HG02571 (cell line): ENCODE measurements at regions not wholly inside any gene's neighbourhood (a gene's known extent, or its start where the extent isn't known, plus 50 kb on each side); places are given as distances from the start of the nearest gene placed in this dataset.
A peak's percentile ranks its signal among the peaks of the same experiment; 100 is the strongest.

ENCODE experiments used
- ATAC-seq: cut with Tn5 transposase; IDR thresholded peaks from one replicate; pipeline ENCODE4 v1.9.1; 2021; ENCODE audit warnings: mild to moderate bottlenecking, moderate library complexity; ENCODE audit not compliant: unreplicated experiment

DNA sequence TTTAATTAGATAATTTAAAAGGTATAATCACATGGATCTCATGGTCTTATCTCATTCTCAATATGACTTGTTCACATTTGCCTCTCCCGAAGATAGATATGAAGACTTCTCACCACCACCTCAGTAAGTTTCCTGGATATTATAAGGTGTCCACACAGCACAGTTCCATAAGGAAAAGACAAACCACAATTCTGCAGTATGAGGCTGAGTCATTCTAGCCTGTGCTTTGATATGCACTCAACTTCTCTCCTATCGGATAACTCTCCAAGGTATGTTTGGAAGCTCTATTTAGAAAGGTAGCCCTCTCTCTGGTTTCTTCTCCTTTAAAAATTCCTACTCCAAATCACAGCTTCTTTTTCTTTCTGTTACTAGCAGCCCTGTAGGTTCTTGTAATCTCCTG lies 612.8 kb downstream of the ZPLD1 start:
- ATAC-seq: no peak

DNA sequence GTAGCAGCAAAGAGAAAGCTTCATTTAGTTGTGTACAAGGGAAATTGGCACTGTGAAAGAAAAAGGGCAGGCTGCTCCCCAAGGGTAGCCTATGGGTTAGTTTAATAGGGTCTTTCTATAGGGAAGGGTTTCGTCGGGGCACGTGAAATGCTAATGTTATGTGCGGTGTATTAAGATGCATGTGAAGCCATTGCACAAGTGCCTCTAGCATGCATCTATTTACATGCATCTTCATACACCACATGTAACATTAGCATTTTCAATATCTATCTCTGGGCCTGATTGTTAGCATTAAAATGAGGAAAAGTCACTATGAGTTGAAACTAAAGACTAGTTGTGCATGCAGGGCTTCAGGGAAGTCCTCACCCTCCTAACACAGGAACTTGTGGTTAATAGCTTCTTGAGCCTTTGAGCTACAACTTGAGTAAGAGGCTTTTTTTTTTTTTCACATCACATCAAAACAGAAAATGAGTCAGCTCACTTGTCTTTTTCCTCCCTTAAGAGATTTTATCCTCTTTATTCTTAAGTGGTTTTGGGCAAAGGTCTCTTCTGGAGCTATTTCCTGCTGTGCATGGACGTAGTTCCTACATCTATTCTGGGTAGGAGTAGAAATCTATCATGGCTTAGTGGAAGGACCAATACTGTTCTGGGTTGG lies 613.4 kb downstream of the ZPLD1 start:
- no peak for ATAC-seq

DNA sequence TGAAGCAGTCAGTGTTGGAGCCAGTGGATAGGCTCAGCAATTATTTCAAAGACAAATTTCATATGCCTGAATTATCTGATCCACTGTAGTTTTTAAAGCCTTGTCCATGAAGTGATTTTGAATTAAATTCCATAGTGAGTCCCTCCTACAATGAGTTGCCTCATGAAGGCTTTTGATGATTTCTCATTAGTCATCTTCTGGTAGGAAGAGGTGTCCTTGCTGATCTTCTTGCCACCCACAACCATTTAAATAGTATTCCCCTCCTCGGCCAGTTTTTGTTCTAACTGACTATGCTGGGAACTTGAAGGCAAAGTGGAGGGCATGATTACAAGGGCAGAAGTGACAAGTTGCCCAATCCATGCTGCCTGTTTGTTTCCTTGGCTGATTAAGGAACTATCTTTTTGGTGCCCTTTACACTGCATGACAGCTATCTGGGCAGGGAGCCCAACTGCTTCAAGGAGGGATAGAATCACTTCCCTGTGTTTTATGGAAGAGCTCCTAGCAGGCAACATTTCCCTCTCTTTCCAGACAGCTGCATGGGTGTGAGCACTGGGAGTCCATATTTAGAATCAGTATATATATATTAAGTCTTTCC lies 617.5 kb downstream of the ZPLD1 start:
- ATAC-seq: no peak

DNA sequence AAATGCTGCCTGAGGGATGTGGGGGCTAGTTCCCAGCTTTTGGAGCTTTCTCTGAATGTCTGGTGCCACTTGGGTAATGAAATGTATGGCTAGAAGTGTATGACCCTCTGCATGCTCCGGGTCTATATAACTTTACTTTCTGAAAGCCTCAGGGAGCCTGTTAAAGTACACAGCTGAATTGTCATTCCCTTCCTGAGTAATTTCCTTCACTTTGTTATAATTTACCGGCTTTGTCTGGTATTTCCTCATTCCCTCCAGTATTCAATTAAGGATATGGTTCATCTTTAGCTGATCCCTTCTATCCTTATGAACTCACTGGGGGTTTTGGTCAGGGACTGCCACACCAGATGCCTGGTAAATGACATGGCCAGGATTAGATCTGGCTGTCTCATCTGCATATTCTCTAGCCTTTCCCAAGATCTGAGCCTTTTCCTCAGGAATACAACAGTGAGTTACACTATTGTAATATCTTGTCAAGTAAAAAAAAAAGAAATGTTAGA lies 620.3 kb downstream of the ZPLD1 start:
- no peak for ATAC-seq

DNA sequence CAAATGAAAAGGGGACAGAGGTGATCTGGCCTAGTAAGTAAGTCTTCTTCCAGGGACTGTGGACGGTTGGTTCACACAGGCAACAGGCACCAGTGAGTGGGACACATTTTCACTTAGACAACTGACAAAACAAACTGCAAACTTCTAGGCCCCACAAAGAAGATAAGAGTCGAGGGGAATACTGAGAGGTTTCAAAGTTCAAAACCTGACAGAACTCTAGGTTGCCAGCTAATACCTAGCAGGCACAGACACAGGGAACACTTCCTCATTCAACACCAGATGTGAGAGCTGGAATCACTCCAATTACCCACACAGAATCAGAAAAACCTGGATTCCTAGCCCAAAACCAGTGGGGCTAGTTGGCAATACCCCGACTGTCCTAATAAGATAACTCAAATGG lies 621.7 kb downstream of the ZPLD1 start:
- no peak for ATAC-seq

DNA sequence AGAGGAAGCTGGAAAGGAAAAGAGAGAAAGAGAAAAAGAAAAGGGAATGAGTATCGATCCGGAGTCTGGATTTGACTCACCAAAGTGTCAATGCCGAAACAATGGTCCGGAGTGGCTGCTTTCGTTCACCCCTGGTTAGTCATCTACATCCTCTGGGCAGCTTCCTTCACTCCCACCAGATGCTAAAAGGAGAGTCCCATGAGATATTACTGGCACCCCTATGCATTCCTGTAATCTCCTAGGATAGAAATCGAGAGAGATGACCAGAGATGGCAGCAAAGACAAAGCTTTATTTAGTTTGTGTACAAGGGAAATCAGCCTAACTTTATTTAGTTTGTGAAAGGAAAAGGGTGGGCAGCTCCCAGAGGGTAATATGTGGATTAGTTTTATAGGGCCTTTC lies 622.2 kb downstream of the ZPLD1 start:
- no peak for ATAC-seq

DNA sequence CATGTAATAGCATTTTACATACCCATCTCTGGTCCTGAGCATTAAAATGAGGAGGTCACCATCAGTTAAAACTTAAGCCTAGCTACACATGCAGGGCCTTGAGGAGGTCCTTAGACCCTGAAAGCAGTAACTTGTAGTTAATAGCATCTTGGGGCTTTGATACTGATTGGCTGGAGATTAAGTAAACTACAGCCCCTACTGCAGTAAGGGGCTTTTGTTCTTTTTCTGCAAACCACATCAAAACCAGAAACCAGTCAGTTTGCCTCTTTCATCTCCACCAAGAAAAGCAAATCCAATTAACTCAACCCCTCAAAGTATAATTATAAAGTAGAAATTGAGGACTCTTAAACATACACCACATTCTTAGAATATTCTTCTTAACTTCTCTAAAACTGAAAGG lies 622.7 kb downstream of the ZPLD1 start:
- no peak for ATAC-seq

DNA sequence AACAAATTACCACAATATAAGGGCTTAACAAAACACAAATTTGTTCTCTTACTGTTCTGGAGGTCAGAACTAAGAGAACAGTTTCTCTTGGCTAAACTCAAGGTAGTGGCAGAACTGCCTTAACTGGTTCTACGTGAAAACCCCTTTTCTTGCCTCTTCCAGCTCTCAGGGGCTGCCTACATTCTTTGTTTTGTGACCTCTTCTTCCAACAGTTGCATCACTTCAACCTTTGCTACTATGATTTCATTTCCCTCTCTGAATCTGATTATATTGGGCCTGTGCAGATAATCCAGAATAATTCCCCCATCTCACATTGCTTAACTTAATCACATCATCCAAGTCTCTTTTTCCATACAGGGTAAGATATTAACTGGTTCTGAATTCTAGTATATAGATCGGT lies 624.6 kb downstream of the ZPLD1 start:
- ATAC-seq: no peak

DNA sequence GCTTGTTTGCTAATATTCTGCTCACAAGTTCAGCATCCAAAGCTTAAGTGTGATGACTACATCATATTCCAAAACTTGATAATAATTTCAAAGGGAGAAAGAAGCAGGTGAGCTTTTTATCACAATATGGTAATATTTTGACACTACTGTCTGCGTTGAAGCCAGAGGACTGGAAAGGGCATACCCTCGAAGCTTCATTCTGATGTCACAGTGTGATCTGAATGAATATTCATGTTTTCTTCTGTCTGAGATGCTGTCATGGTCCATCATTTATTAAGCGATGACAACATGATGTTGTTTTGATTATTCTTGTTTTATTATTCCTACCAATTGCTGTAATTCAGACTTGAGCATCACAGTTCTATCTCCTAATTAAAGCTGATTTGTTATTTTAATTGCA lies 625.4 kb downstream of the ZPLD1 start:
- no peak for ATAC-seq

DNA sequence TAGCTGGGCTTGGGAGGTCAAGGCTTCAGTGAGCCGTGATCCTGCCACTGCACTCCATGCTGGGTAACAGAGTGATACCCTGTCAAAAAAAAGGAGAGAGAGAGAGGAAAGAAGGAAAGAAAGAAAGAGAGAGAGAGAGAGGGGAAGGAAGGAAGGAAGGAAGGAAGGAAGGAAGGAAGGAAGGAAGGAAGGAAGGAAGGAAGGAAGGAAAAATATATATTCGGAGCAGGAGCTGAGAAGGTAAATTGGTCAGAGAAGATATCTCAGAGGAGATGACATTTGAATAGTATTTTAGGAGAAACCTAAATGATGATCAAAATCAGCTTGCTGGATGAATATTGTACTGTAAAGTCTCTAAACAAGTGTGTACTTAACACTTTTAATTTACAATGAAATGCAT lies 633.1 kb downstream of the ZPLD1 start:
- ATAC-seq: no peak

DNA sequence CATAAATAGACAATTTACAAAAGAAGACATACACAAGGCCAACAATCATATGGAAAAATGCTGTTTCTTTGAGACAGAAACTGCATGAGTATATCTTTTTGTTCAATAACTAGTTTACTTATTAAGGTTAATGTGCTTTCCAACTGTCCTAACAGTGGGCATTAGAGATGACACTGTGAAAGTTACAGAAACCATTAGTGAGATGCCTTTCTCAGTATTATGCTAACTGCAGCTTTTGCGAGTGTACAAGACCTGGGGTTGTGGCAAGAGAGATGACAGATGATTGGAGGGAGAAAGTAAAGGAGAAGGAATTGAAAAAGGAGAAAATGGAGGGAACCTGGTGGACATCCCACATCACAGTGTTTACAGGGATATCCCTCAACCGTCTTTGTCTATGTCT lies 640.5 kb downstream of the ZPLD1 start:
- no peak for ATAC-seq

DNA sequence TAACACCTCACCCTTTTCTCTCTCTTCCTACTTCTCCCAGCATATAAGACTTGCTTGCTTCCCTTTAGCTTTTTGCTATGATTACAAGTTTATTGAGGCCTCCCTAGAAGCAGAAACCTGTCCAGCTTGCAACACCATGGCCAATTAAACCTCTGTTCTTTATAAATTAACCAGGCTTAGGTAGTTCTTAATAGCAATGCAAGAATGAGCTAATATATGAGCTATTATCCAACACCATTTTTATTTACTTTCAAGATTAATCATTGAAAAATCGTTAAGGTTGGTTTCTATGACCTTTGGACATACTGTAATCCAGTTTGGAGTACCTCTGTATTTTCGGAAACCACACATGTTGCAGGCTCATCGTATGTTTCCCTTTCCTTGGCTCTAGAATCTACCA lies 643.1 kb downstream of the ZPLD1 start:
- ATAC-seq: no peak

DNA sequence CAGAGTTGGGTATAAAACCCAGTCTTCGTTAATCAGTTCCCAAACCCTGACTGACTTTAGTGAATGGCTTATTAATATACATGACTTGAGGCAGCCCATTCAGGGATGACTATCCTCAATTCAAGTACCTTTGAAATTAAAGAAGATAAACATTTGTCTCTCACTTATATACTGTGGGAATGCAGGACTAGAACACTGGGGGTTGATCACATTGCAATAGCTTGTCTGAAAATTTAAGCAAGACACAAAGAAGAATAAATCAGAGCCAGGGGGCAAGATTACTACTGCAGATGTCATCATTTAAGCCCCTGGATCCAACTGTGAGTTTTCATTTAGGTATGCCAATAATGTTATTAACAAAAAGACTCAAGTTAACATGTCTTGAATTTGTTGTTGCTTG lies 647.7 kb downstream of the ZPLD1 start:
- no peak for ATAC-seq

DNA sequence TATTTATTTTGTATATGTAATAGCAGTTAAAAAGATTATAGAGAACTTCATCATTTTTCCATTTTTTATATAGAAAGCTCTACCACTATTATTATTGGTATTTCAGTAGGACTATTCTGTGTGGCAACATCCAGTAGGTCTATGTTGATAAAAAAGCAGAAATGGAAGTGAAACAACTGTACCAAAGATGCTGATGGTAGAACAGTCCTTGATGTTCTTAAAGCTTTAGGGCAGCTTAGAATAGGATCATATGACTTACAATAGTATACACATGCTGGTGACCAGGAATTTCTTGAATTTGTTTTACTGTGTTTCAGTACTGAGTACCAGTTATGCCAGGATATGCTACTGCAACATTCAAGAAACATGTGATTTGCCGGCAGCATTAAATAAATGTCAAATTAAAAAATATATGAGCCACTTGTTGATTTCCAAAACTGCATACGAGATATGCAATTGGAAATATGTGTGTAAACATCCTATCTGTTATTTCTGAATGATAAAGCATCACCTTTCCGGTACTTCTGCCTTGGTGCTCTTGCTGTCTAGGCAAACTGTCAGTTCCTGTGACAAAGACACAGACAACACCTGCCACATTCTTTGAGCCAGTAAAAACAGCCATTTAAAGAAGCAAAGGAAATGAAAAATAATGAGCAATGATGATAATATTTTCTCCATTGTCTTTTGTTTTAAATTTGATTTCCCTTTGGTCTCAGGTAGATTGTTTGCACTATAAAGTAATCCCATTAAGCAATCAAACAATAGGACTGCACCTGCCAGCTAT lies 649.2 kb downstream of the ZPLD1 start:
- ATAC-seq: no peak

DNA sequence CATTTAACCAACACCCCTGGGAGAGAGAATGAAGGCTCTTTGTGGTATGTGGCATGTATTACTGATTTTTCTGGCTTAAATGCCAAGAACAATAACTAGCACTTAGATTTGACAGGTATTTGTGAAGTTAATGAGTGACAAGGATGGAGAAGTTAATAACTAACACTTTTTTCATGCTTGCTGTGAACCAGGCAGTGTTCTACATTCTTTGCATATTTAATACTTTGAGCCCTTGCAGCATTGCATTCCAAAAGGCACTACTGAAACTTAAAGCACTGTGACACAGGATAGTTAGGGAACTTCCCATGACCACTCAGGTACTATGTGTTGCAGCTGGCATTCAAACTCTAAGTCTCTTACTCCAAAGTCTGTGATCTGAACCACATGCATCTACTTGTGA lies 650.6 kb downstream of the ZPLD1 start:
- ATAC-seq: no peak

DNA sequence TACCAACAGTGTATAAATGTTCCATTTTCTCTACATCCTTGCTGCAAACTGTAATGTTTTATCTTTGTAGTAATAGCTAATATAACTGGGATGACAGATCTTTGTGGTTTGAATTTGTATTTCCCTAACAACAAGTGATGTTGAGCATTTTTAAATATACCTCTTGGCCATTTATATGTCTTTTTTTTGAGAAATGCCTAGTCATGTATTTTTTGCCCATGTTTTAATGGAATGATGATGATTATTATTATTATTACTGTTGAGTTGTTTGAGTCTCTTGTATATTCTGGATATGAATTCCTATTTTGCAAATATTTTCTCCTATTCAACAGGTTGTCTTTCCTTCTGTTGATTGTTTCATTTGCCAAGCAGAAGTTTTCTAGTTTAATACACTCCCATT lies 654.9 kb downstream of the ZPLD1 start:
- ATAC-seq: no peak

DNA sequence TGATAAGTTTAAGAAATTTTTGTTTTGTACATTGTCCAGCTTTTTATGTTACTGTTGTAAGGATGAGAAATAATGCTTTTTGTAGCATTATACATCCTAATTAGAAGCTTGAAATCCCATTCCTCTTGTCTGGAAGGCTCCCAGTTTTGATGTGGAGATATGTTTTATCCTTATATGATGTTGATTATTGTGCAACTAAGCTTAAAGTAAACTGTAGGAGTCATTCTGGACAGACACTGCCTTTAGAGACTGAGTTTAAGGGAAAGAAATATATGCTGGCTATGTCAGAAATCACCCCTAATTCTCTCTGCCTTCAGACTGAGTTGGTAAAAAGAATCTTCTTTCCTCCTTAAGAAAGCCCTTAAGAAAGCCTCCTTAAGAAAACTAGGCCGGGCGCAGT lies 670.4 kb downstream of the ZPLD1 start:
- ATAC-seq: no peak

DNA sequence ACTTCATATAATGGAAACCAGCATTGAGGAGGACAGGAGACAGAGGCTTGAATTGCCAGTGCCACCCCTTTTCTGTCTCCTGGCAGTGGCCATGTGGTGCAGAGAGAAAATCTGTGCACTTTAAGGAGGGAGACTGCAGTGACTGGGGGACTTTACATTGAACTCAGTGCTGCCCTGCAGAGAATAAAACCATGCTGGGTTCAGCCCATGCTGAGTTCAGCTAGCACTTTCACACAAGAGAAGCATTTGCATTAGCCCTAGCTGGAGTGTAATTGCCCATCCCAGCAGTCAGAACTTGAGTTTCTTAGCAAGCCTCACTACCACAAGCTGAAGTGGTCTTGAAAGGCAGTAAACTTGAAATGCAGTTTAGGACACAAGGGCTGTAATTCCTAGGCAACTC lies 677.5 kb downstream of the ZPLD1 start:
- no peak for ATAC-seq

DNA sequence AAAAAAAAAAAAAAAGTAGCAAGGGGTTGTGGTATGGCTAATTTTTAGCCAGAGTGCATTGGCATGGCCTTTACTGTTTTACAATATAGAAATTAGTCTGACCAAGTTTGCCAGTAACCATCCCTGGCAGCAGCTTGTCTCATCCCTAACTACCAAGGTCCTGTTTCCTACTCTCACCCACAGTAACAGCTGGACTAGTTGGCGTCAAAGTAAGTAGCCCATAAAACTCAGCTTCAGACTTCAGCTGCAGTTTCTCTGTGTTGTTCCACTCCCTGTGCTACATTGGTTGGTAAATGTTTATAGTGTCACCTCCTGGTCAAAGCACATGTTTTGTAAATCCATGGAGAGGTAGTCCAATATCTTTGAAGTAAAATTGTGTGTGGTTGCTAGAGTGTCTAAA lies 691.3 kb downstream of the ZPLD1 start:
- no peak for ATAC-seq

DNA sequence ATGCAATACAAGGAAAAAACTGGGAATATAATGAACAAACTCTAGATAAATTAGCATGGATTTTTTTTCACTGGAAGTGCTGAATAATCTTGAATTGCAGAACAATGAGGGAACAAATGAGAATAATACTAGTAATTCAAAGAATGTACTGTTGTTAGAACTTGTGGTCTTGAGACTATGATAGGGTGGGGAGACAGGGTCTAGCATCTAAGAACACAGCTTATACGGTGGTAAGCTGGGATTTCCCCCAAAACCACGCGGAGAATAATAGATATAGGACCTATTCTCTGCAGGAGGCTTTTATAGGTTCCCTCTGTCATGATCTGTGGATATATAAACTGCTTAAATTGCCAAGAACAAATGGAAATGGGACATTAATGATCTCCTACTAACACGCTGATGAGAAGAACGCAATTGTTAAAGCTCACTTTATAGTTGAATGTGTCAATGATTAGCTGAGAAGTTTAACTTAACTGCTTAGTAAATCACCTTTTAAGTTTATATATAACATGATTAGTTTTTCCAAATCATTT lies 692.3 kb downstream of the ZPLD1 start:
- ATAC-seq: no peak

DNA sequence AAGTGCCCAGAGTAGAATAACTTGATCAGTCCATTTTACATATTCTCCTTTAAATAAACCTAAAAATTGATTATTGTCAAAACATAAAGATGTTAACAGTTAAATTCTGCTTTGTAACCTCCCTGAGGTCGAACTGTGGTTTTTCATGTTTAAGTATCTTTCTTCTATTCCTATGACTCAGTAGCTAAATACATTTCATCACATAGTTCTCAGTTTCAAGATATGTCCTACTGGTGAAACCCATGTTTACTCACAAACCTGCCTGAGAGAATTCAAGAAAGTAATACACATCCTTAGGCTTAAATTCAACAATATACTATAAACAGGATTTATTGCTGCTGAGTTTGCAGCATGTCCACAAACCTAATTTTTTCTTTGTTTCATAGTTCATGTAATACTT lies 692.9 kb downstream of the ZPLD1 start:
- peak; percentile 91 for ATAC-seq
